Activated T-cell treated with anti-CD3 and anti-CD28 coated beads, Interleukin-2, amount 50 U/mL, for 48 hours (primary cell): ENCODE measurements at regions not wholly inside any gene's neighbourhood (a gene's known extent, or its start where the extent isn't known, plus 50 kb on each side); places are given as distances from the start of the nearest gene placed in this dataset.
"Not testable (repeated sequence)": the region's sequence is repeated elsewhere in the genome, so short reads cannot be mapped to it uniquely, and the experiment has no call there.

ENCODE experiments used
- DNase-seq, 2 experiments: peaks; one replicate each; pipeline ENCODE4 v3.0.0-alpha.2; 2020

DNA sequence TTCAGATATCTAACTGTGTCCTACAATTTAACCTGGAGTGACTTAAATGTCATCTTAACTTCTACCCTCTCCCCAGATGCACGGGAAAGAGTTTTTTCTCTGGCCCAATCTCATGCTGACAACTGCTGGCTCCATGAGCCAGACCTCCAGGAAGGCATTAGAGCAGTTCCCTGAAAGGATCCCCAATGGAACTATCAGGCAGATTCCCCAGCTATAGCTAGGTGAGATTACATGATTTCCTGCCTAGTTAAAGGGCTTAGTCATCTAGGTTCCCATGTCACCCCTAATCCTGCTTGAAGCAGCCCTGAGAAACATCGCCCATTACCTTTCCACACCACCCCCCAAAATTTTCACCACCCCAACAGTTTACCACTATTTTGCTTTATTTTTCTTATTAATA, 373.5 kb upstream of the TRPC7 start:
- DNase-seq, result no peak

DNA sequence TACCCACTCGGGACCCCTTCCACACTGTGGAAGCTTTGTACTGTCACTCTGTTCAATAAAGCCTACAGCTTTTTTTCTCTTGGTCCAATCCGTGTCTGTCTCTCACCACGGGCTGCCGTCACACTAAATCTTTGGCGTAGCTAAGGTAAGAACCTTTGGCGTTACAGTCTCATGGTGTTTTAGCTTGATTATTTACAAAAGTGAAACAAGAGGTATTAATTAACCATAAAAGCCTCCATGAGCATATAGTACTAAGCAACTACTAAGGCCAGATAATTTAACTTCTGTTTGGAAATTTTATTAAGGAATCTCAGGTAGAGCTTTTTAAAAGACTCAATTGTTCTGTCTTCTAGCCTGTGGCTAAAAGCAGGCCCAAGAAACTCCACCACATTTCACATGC, 370.7 kb upstream of the TRPC7 start:
- no peak for DNase-seq

DNA sequence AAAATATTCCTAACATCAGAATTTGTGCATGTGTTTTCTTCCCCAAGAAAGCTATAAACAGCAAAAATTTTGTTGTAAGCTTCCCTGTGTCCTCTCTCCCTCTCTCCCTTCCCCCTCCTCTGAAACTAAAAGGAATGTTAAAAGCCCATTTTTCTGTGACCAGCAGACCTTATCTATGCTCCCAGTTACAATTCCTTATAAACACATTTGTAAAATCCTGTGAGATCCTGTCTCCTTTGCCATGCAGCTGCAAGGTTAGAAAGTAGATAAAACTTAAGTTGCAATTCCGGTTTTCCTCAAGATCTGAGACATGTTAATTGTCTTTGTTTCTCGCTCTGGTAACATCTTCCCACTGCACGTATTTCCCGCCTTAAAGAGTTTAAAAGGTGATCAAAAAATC, 370.3 kb upstream of the TRPC7 start:
- not testable (repeated sequence) for DNase-seq

DNA sequence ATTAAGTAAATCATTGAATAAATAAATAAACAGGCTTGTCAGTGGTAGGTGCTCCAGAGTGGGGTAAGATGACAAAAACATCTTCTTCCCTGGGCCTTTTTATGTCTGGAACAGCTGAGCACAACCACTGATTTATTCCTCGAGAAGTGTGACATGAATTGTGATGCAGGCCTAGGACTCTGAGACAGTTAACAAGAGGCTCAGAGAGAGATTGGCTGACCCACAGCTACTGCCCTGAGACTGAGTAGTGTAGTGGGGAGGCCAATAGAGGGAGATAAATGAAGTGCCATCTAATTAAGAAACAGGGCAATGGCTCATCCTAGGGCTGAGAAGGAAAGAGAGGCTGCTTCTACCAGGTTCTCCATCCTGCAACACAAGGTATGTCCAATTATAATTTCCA, 369.3 kb upstream of the TRPC7 start:
- DNase-seq, result no peak

DNA sequence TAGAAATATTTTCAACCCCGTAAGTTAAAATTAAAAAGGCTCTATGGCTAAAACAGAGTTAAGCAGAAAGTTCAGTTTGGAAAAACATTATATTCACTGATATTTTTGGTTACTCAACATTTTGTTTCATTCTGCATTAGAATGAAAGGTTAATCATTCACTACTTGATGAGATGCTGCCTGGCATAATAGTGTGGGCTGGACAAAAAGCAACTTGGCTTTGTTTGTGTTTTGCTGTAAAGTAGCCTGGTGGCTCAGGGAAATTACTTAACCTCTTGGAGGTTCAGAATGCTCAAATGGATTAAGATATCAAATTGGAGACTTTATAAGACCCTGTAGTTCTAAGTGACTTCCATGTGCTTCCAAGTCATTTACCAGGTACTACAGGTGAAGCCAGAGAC, 367.4 kb upstream of the TRPC7 start:
- no peak for DNase-seq

DNA sequence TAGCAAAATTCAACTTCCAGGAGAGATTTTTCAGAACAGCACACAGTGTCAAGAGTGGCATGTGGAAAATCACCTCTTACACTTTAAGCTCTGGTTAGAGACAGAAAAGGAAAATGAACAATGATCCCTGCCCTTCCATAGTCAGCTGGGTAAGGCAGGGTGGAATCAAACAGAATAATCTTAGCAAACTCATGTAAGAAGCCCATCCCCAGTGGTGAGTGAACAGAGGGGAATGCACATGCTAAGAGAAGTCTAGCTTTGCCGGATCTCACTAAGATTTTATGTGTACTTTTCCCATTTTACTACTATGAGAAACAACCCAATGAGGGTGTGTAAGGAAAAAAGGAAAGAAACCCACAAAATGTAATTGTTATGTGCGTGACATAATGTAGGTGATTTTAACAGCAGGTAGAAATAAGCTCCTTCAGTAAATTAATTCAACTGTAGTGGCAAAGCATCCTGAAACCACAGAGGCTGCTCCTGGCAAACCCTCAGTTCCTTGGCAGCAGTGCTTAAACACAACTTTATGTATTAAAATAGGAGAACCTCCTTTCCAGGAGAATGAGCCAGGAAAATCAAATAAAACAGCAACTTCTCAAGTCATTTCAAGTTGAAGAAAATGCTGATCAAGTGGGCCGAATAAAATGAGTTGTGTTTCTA, 366.0 kb upstream of the TRPC7 start:
- no peak for DNase-seq

DNA sequence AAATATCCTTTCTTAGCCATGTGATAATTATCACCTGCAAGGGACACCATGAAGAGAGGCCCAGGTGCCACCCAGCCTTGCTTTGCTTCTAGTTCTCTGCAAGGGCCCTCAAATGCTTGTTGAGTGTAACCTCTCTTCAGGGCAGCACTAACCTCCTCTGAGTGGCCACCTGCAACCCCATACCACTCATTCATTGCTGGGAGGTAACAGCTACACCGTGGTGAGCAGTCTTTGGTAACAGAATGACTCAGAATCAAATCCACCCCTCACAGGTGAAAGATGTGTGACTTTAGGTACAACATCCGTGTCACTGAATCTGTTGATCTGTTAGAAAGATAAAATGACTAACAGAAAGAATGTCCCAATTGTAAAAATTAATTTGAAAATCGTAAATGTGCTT, 365.1 kb upstream of the TRPC7 start:
- no peak for DNase-seq

DNA sequence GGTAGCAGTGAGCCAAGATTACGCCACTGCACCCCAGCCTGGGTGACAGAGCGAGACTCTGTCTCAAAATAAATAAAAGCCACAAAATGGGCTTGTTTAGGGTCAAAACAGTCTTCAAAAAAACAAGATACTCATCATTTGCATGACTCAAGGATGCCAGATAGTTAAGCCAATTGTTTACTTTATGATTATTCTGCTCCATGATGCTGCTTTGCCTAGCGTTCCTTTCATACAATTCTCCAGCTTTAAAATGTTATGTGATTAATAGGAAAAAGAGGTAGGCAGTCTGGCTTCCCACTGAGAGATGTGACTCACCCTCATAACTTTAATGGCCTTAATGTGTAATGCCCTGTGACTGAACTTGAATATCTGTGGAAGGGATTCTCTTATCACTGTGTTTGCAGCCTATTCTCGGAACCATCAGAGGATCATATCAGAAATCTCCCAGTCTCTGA, 364.6 kb upstream of the TRPC7 start:
- DNase-seq, result no peak

DNA sequence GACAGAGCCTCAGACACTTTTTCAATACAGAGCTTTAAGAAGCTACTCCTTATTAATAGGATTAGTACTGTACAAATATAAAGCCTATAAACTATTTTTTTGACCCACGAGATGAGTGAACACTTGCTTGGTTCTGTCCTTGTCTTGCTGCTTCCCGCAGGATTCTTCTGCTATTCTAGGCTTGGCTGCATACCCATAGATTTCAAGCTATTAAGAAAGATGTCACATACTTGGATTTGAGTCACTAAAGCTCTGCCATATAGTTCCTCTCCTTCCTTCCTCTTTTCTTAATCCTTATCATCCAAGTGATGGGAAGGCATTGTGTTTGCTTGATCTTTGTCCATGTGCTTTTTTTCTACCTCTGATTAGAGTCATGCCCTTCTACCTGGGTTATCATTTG, 361.2 kb upstream of the TRPC7 start:
- DNase-seq, result no peak

DNA sequence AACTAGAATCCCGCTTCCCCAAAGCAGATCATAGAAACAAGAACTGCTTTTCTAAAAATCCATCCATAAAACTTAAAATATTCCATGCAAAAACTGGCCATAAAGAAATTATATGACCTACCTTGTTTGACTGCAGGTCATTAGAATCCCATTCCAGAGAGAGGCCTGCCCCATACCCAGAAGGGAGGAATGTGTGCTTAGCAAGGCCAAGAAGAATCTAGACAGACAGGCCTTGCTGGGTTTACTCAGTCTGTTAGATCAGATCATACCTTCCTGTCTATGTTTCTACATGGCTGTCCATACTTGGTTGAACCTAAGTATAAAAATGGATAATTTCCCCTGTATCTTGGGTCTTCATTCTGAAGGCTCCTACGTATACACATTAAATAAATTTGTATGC, 358.8 kb upstream of the TRPC7 start:
- DNase-seq, result no peak

DNA sequence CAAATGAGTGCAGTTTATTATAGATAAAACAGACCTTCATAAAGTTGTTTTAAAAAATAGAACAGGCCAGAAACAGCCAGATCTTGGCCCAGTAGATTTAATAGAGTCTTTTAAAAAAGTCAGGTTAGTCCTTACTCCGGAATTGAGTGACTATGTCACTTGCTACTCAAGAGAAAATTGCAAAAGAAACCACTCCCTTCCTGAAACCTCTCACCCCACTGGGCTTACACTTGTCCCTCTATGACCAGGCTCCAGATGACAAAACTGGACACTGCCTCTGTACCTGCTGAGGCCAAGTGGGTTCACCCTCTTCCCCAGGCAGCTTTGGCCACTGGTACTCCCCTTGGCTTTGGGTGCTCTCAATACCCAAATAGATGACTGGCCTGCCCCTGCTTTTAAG, 357.2 kb upstream of the TRPC7 start:
- DNase-seq, result no peak

DNA sequence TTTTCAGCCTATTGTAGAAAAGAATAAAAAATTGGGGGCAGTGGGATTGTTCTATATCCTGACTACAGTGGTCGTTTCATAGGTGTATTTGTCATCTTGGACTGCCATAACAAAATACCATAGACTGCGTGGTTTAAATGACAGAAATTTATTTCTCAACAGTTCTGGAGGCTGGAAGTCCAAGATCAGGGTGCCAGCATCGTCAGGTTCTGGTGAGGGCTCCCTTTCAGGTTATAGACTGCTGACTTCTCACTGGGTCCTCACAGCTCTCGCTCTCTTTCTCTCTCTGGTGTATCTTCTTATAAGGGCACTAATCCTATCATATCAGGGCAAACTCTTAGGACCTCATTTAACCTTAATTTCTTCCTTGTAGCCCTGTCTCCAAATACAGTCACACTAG, 356.7 kb upstream of the TRPC7 start:
- no peak for DNase-seq

DNA sequence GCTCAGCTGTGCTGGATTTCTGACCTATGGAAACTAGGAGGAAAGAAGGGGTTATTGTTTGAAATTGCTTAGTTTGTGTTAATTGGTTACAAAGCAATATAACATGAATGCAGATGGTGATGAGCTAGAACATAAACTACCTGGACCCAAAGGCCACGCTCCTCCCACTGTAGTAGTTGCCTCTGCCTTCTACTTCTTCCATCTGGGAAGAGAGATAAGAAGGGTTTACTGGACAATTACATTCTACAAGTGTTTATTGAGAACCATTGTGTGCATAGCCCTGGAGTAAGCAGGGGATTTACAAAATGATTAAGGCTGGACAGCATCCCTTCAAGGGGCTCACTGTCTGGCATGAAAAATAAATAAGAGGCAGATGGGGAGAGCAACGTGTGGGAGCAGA, 355.3 kb upstream of the TRPC7 start:
- DNase-seq, result no peak

DNA sequence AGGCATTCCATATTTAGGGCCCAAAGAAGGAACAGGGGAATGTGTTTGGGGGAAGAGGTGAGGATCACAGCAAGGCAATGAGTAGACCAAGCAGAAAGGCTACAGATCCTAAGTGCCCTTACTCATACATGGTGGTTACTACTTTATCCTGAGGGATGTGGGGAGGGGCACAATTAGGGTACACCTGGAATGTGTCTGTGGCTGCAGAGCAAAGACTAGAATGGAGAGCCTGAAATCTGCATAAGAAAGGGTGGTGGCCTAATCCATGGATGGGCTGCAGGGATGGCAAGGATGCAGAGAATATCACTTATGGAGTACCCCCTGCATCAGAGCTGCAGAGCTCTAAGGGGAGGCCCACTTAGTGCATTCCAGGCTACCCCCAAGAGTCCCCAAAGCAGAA, 352.6 kb upstream of the TRPC7 start:
- no peak for DNase-seq

DNA sequence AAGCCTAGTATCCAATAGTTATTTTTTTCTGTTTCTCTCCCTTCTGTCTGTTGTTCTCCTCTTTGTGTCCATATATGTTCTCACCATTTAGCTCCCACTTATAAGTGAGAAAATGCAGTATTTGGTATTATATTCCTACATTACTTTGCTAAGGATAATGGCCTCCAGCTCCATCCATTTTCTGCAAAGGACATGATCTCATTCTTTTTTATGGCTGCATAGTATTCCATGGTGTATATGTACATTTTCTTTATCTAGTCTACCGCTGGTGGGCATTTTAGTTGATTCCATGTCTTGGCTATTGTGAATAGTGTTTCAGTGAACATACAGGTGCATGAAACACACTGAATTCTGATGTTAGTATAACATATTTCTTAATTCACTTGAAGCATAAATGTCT, 348.9 kb upstream of the TRPC7 start:
- no peak for DNase-seq

DNA sequence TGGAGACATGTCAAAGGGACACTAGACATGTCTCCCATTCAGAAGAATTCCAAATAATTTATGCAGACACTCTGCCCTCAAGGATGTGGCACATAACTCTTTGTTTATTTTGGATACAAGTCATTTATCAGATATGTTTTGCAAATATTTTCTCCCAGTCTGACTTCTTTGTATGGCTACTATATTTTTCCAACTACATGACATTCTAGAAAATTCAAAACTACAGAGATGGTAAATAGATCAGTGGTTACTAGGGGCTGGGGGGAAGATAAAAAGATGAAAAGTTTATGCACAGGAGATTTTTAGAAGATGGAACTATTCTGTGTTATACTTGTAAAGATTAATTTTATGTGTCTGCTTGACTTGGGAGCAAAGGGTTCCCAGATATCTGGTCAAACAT, 347.3 kb upstream of the TRPC7 start:
- DNase-seq, result no peak

DNA sequence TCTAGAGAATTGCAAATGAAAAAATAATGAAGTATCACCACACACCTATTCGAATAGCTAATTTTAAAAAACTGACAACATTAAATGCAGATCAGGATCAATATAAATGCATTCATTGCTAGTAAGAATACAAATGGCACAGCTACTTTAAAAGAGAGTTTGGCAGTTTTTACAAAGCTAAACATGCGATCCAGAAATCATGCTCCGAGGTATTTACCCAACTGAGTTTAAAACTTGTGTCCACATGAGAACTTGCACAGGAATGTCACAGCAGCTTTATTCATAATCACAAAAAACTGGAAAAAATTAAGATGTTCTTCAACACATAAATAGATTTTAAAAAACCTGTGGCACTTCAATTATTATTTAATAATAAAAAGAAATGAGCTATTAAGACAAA, 345.5 kb upstream of the TRPC7 start:
- no peak for DNase-seq

DNA sequence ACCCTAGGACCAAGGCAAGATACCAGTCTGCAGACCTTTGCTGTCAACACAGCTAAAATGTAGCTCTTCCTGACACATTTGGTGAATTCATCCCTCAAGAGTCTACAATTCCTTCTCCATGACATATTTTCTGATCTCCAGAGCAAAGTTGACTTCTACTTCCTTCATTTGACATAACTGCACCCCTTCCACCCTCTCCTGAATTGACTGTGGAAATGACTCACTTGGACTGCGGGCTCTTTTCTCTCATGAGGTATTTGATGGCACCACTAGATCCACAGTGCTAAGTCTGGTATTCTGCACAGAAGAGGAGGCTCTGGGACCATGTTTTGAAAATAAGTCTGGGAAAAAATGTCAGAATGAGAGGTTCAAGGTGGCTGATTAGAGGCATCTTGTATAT, 338.4 kb upstream of the TRPC7 start:
- no peak for DNase-seq

DNA sequence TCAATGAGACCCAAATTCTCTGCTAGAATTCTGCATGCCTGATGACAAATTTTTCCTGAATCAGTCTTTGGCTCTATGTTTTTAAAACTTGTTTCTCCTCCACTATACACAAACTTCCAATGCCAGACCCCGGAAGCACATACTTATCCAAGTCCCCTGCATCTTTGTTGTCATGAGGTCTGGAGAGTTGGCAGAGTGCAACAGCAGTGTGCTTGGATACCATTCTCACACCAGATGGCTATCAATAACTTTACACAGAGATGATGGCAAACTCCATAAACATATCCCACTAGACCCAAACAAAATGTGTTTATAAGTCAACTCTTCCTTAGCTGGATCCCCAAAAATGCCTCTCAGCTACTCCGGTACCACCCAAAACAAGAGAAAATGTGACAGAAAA, 337.7 kb upstream of the TRPC7 start:
- no peak for DNase-seq

DNA sequence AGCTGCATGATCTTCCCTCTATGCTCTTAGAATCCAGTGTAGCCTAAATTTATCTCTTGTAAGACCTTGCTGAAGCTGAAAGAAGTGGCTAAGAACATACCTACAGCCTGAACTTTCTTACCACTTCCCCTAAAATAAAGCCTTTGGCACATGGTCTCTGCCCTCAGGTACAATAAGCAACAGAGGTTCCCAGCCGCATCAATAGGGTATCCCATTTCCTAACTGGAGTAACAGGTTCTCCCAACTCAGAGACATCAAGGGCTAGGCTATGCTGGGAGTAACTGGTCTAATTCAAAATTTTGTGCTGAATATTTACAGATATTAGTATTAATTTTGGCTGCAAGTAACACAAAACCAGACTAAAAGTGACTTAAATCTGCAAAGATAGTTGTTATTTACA, 335.8 kb upstream of the TRPC7 start:
- DNase-seq, result no peak

DNA sequence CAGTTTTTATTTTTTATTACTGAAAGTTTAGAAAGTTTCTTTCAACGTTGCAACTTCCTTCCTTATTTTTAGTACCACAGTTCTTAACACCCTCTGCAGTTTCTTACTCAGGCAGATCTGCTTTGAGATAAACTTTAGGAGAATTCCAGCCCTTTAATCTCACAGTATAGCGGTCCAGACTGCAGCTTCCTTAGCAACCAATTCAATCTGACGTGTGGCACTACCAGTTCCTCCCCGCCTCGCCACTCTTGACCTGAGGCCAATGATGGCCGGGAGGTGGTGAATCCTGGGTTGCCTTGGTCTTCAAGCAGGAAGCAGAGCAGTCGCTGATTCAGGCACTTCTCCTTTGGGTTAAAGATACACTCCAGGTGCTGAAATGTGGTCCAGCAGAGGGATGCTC, 334.3 kb upstream of the TRPC7 start:
- no peak for DNase-seq

DNA sequence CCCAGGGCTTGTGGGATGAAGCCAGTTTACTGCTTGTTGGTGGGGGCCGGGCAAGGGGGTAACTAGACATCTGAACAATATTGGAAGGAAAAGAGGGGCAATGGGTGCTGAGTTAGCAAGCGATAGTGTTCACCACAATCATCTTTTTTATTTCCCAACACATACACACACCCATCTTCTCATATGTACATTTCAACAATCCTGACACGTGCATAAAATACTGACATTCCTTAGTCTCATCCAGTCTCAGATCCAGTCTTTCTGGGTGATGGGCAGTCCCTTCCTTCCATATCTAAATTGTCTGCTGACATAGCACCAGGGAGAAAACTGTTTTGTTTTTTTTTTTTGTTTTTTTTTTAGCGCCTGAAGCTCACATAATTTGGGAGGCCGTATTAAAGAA, 333.6 kb upstream of the TRPC7 start:
- no peak for DNase-seq

DNA sequence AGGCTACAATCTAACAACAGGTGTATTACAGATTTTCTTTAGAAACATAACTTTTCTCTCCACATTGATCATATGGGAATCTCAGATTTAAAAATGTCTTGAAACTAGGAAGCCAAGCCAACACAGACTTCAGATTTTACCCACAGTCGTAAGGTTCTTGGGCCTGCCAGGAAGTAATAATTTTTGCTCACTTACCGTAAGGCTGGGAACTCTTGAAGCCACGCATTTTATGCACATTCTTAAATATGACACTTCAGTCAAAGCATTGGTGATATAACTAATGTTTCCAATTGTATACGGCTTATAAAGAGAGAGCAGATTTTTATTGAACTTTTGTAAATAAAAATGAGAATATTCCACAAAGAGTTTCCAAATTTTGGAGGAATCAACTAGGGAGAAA, 328.9 kb upstream of the TRPC7 start:
- no peak for DNase-seq

DNA sequence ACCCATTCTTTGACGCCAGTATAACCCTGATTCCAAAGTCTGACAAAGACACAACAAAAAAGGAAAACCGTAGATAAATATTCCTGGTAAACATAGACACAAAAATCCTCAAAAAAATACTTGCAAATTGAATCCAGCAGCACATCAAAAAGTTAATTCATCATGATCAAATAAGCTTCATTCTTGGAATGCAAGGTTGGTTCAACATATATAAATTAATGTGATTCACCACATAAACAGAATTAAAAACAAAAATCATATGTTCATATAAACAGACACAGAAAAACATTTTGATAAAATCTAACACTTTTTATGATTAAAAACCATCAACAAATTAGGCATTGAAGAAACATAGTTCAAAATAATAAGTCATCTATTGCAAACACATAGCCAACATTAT, 324.2 kb upstream of the TRPC7 start:
- no peak for DNase-seq

DNA sequence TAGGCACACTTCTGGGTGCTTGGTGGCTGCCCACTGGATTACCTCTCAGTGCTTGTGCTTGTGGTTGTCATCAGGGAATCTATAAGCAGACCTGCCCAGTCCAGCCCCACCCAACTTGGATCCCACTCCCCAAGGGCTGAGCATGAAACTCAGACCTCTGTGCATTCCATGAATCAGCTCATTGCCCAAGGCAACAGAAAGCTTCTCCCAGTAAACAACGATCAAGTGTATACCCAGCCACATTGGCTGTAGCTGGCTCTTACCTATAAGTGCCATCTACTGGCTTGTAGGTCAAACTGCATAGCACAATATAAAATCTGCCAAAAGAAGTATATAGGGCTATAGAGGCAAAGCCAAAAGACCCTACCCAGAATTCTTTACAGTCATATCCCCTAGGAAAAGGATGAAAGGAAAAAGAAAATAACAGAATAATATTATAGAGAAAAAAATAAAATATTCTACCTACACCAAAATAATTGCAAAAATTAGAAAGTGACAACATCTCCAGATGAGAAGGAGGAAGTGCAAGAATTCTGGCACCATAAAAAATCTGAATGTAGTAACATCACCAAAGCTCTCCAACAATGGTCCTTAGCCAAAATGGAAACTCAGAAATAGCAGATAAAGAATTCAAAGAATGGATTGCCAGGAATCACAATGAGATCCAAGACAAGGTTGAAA, 321.0 kb upstream of the TRPC7 start:
- DNase-seq, result no peak
